Nephron (organoid): ENCODE measurements at regions not wholly inside any gene's neighbourhood (a gene's known extent, or its start where the extent isn't known, plus 50 kb on each side); places are given as distances from the start of the nearest gene placed in this dataset.

Source experiments
- H3K27ac Mint-ChIP-seq, 3 experiments: 2 replicates each; pipeline ENCODE4 v1.8.0; 2020; ENCODE audit warnings: mixed read lengths in 3 of 3, mild to moderate bottlenecking in 2 of 3, moderate library complexity in 1 of 3
- H3K27me3 Mint-ChIP-seq: 2 replicates; pipeline ENCODE4 v1.8.0; 2021; ENCODE audit warnings: low read depth, mild to moderate bottlenecking, moderate library complexity, mixed read lengths
- H3K36me3 Mint-ChIP-seq: 2 replicates; pipeline ENCODE4 v1.8.0; 2020; ENCODE audit warnings: low read depth, mixed read lengths
- H3K4me1 Mint-ChIP-seq: 2 replicates; pipeline ENCODE4 v1.8.0; 2020; ENCODE audit warnings: mixed read lengths
- H3K4me3 Mint-ChIP-seq, 3 experiments: 2 replicates each; pipeline ENCODE4 v1.8.0; 2020; ENCODE audit warnings: mild to moderate bottlenecking in 3 of 3, mixed read lengths in 3 of 3, moderate library complexity in 2 of 3
- H3K9me3 Mint-ChIP-seq: 2 replicates; pipeline ENCODE4 v1.8.0; 2020; ENCODE audit warnings: mixed read lengths
- CTCF ChIP-seq, 3 experiments: fragments of 200-600 bp; sonication (generic); IDR thresholded peaks; one replicate each; pipeline ENCODE4 v1.5.0; 2021; ENCODE audit warnings: antibody characterized with exemption in 3 of 3; ENCODE audit not compliant: unreplicated experiment in 3 of 3

GRCh38 chr22:27185099-27185709, 527.8 kb downstream of the MIAT start:
- H3K4me1 Mint-ChIP-seq = peaks cover 6% of the 10 kb centered on the region
- no peak overlapping the region for H3K4me3 Mint-ChIP-seq
- H3K36me3 Mint-ChIP-seq = no peaks in the 10 kb centered on the region
- peaks cover 11% of the 10 kb centered on the region for H3K27me3 Mint-ChIP-seq
- H3K27ac Mint-ChIP-seq = no peak overlapping the region
- peaks cover 8% of the 10 kb centered on the region for H3K9me3 Mint-ChIP-seq
- TF ChIP-seq CTCF (IDR thresholded peaks at IDR 0.05; ENCODE audit: unreplicated experiment in 3 of 3) = no peak

DNA sequence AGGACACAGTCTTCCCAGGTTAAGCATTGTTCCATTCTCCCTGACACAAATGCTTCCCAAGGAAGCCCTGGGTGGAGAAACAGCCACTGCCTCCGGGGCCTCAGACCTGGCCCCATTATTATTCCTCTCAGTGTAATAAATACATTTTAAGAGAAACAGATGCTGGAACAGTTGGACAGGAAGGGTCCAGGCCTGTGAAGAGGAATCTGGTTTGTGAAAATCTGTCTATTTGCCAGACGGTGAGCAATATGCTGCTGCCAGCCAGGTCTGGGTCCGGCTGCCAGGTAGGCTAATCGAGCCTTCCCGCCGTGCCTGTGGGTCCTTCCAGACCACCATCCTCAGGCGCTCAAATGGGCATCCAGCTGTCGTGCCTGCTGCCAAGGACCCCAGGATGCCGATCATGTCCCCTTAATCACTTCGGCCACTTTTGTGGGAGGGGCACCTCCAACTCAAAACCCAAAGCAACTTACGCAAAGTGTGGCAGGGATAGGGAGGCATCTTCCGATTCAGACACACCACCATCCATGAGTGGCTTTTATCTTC, 528.4 kb downstream of the MIAT start:
- Mint-ChIP-seq H3K9me3 (peaks cover 9% of the 10 kb centered on the region), H3K4me1 (peaks cover 6% of the 10 kb centered on the region), H3K27ac (no peak overlapping the region), H3K27me3 (peaks cover 12% of the 10 kb centered on the region), H3K4me3 (no peak overlapping the region), H3K36me3 (peaks cover 3% of the 10 kb centered on the region)
- no peak for TF ChIP-seq CTCF (IDR thresholded peaks at IDR 0.05; ENCODE audit: unreplicated experiment in 3 of 3)

GRCh38 chr22:27186643-27187042, 529.3 kb downstream of the MIAT start:
- Mint-ChIP-seq H3K36me3 (peaks cover 4% of the 10 kb centered on the region), H3K9me3 (peaks cover 9% of the 10 kb centered on the region), H3K4me1 (peaks cover 6% of the 10 kb centered on the region), H3K27me3 (peaks cover 12% of the 10 kb centered on the region), H3K4me3 (no peak overlapping the region), H3K27ac (no peak overlapping the region)
- TF ChIP-seq CTCF (IDR thresholded peaks at IDR 0.05; ENCODE audit: unreplicated experiment in 3 of 3) = no peak

GRCh38 chr22:27192135-27192829, 534.9 kb downstream of the MIAT start:
- Mint-ChIP-seq H3K36me3 (peaks cover 4% of the 10 kb centered on the region), H3K27me3 (peaks cover 21% of the 10 kb centered on the region), H3K4me3 (no peak overlapping the region), H3K27ac (peak overlapping the region in 2 of 3 experiments; percentile 22 to 47), H3K4me1 (peaks cover 28% of the 10 kb centered on the region), H3K9me3 (peaks cover 11% of the 10 kb centered on the region)
- TF ChIP-seq CTCF (IDR thresholded peaks at IDR 0.05; ENCODE audit: unreplicated experiment in 3 of 3) = no peak

- no peak for TF ChIP-seq CTCF (IDR thresholded peaks at IDR 0.05; ENCODE audit: unreplicated experiment in 3 of 3)
- Mint-ChIP-seq H3K27ac (no peak overlapping the region), H3K27me3 (peaks cover 22% of the 10 kb centered on the region), H3K9me3 (peaks cover 11% of the 10 kb centered on the region), H3K4me3 (no peak overlapping the region), H3K36me3 (peaks cover 4% of the 10 kb centered on the region), H3K4me1 (peaks cover 32% of the 10 kb centered on the region)
These were observed 535.8 kb downstream of the MIAT start for GRCh38 chr22:27193215-27193614.
